GM18505 (cell line): ENCODE measurements at regions not wholly inside any gene's neighbourhood (a gene's known extent, or its start where the extent isn't known, plus 50 kb on each side); places are given as distances from the start of the nearest gene placed in this dataset.

Experiments
- ATAC-seq: cut with Tn5 transposase; IDR thresholded peaks from one replicate; pipeline ENCODE4 v1.9.1; 2021; ENCODE audit not compliant: unreplicated experiment
- POLR2A ChIP-seq: IDR thresholded peaks from 4 replicates; pipeline ENCODE4 v1.6.1; 2011; ENCODE audit warnings: borderline replicate concordance; ENCODE audit not compliant: insufficient read depth, insufficient read length; ENCODE audit errors: extremely low read depth

- no peak for TF ChIP-seq POLR2A
- ATAC-seq = no peak
These were observed 112.2 kb upstream of the DIO3 start for GRCh38 chr14:101449114-101449513.

- ATAC-seq = no peak
- no peak for TF ChIP-seq POLR2A
These were observed 110.1 kb upstream of the DIO3 start for GRCh38 chr14:101451166-101451565.

GRCh38 chr14:101453225-101453624, 108.1 kb upstream of the DIO3 start:
- ATAC-seq = no peak
- TF ChIP-seq POLR2A = no peak

GRCh38 chr14:101454229-101454628, 107.1 kb upstream of the DIO3 start:
- no peak for ATAC-seq

GRCh38 chr14:101456246-101457175, 104.8 kb upstream of the DIO3 start:
- TF ChIP-seq POLR2A = no peak
- no peak for ATAC-seq

More at GRCh38 chr14:101454229-101454628, 107.1 kb upstream of the DIO3 start:
- no peak for TF ChIP-seq POLR2A

GRCh38 chr14:101457301-101457935, 103.9 kb upstream of the DIO3 start:
- TF ChIP-seq POLR2A = no peak
- no peak for ATAC-seq

- TF ChIP-seq POLR2A = no peak
- no peak for ATAC-seq
These were observed 103.2 kb upstream of the DIO3 start for GRCh38 chr14:101457936-101458740.

GRCh38 chr14:101458741-101459550, 102.3 kb upstream of the DIO3 start:
- ATAC-seq = no peak
- no peak for TF ChIP-seq POLR2A

- ATAC-seq = no peak
- no peak for TF ChIP-seq POLR2A
These were observed 101.8 kb upstream of the DIO3 start for GRCh38 chr14:101459551-101459900.

GRCh38 chr14:101460521-101460920, 100.8 kb upstream of the DIO3 start:
- TF ChIP-seq POLR2A = no peak
- no peak for ATAC-seq

- no peak for TF ChIP-seq POLR2A
- no peak for ATAC-seq
These were observed 100.1 kb upstream of the DIO3 start for GRCh38 chr14:101460986-101461750.

- ATAC-seq = no peak
- no peak for TF ChIP-seq POLR2A
These were observed 99.4 kb upstream of the DIO3 start for GRCh38 chr14:101461891-101462290.

GRCh38 chr14:101462726-101463565, 98.3 kb upstream of the DIO3 start:
- no peak for ATAC-seq
- TF ChIP-seq POLR2A = no peak
